ENCODE measurements at regions not wholly inside any gene's neighbourhood (a gene's known extent, or its start where the extent isn't known, plus 50 kb on each side); places are given as distances from the start of the nearest gene placed in this dataset.

GRCh38 chr14:62599616-62600385 lies 445.5 kb downstream of the KCNH5 start:
- DNase-seq = no peak

GRCh38 chr14:62602712-62603111 lies 442.5 kb downstream of the KCNH5 start:
- no peak for DNase-seq

- no peak for DNase-seq
Observed at GRCh38 chr14:62604524-62604923, 440.7 kb downstream of the KCNH5 start.

- DNase-seq = no peak
Observed at GRCh38 chr14:62614122-62614521, 431.1 kb downstream of the KCNH5 start.

- DNase-seq = no peak
Observed at GRCh38 chr14:62616668-62617067, 428.6 kb downstream of the KCNH5 start.

- no peak for DNase-seq
Observed at GRCh38 chr14:62626416-62626815, 418.8 kb downstream of the KCNH5 start.

- DNase-seq = no peak
Observed at GRCh38 chr14:62629176-62629725, 416.0 kb downstream of the KCNH5 start.

GRCh38 chr14:62631176-62631575 lies 414.1 kb downstream of the KCNH5 start:
- DNase-seq = no peak

GRCh38 chr14:62632771-62633170 lies 412.5 kb downstream of the KCNH5 start:
- DNase-seq = no peak

- no peak for DNase-seq
Observed at GRCh38 chr14:62645649-62646048, 399.6 kb downstream of the KCNH5 start.

All from MV-4-11 (cell line).